ENCODE measurements at regions not wholly inside any gene's neighbourhood (a gene's known extent, or its start where the extent isn't known, plus 50 kb on each side); places are given as distances from the start of the nearest gene placed in this dataset.

- Histone ChIP-seq H3K4me2 (ENCODE audit: low read length) (no peak overlapping the region), H3F3A (ENCODE audit: control insufficient read depth, insufficient read depth) (no peaks in the 10 kb centered on the region), H3K4me3 (ENCODE audit: low read length) (no peak overlapping the region), H4K20me1 (ENCODE audit: control insufficient read depth, insufficient read depth, low read depth, low read length) (no peaks in the 10 kb centered on the region), H3K79me2 (ENCODE audit: control insufficient read depth, low read length) (no peaks in the 10 kb centered on the region), H3K9me2 (replicated peaks; ENCODE audit: control insufficient read depth, low read length) (no peaks in the 10 kb centered on the region), H3K27ac (ENCODE audit: low read depth, low read length) (no peak overlapping the region), H3K36me3 (ENCODE audit: control insufficient read depth, low read length) (no peaks in the 10 kb centered on the region), H3K27me3 (ENCODE audit: control insufficient read depth, low read length) (no peaks in the 10 kb centered on the region), H3K9me3 (ENCODE audit: control insufficient read depth, insufficient read depth, low read length) (no peaks in the 10 kb centered on the region), H3K4me1 (ENCODE audit: control insufficient read depth, low read length) (no peaks in the 10 kb centered on the region)
- TF ChIP-seq EZH2phosphoT487 (IDR thresholded peaks at IDR 0.05; ENCODE audit: borderline replicate concordance, low read length) (no peak), CTCF (IDR thresholded peaks at IDR 0.05; ENCODE audit: low read depth, low read length, poor library complexity, severe bottlenecking) (peak; percentile 57)
Observed at GRCh38 chr1:177355575-177355974, 184.8 kb downstream of the BRINP2 start.

GRCh38 chr1:177354247-177354646 lies 183.5 kb downstream of the BRINP2 start:
- no peaks in the 10 kb centered on the region for H3K79me2 ChIP-seq (ENCODE audit: control insufficient read depth, low read length)
- no peaks in the 10 kb centered on the region for H3F3A ChIP-seq (ENCODE audit: control insufficient read depth, insufficient read depth)
- H3K4me1 ChIP-seq (ENCODE audit: control insufficient read depth, low read length), result no peaks in the 10 kb centered on the region
- no peak for TF ChIP-seq EZH2phosphoT487 (IDR thresholded peaks at IDR 0.05; ENCODE audit: borderline replicate concordance, low read length)
- TF ChIP-seq CTCF (IDR thresholded peaks at IDR 0.05; ENCODE audit: low read depth, low read length, poor library complexity, severe bottlenecking), result no peak
- no peaks in the 10 kb centered on the region for H3K9me2 ChIP-seq (replicated peaks; ENCODE audit: control insufficient read depth, low read length)
- no peaks in the 10 kb centered on the region for H3K9me3 ChIP-seq (ENCODE audit: control insufficient read depth, insufficient read depth, low read length)
- H3K4me2 ChIP-seq (ENCODE audit: low read length), result no peak overlapping the region
- H3K4me3 ChIP-seq (ENCODE audit: low read length), result no peak overlapping the region
- H3K27me3 ChIP-seq (ENCODE audit: control insufficient read depth, low read length), result no peaks in the 10 kb centered on the region
- no peak overlapping the region for H3K27ac ChIP-seq (ENCODE audit: low read depth, low read length)
- no peaks in the 10 kb centered on the region for H4K20me1 ChIP-seq (ENCODE audit: control insufficient read depth, insufficient read depth, low read depth, low read length)
- H3K36me3 ChIP-seq (ENCODE audit: control insufficient read depth, low read length), result no peaks in the 10 kb centered on the region

- Histone ChIP-seq H3F3A (ENCODE audit: control insufficient read depth, insufficient read depth) (no peaks in the 10 kb centered on the region), H3K27me3 (ENCODE audit: control insufficient read depth, low read length) (no peaks in the 10 kb centered on the region), H3K4me2 (ENCODE audit: low read length) (no peak overlapping the region), H3K79me2 (ENCODE audit: control insufficient read depth, low read length) (no peaks in the 10 kb centered on the region), H3K9me3 (ENCODE audit: control insufficient read depth, insufficient read depth, low read length) (no peaks in the 10 kb centered on the region), H3K4me1 (ENCODE audit: control insufficient read depth, low read length) (no peaks in the 10 kb centered on the region), H3K36me3 (ENCODE audit: control insufficient read depth, low read length) (no peaks in the 10 kb centered on the region), H3K27ac (ENCODE audit: low read depth, low read length) (no peak overlapping the region), H4K20me1 (ENCODE audit: control insufficient read depth, insufficient read depth, low read depth, low read length) (no peaks in the 10 kb centered on the region), H3K4me3 (ENCODE audit: low read length) (no peak overlapping the region), H3K9me2 (replicated peaks; ENCODE audit: control insufficient read depth, low read length) (no peaks in the 10 kb centered on the region)
- TF ChIP-seq CTCF (IDR thresholded peaks at IDR 0.05; ENCODE audit: low read depth, low read length, poor library complexity, severe bottlenecking) (no peak), EZH2phosphoT487 (IDR thresholded peaks at IDR 0.05; ENCODE audit: borderline replicate concordance, low read length) (no peak)
Observed at GRCh38 chr1:177351361-177352108, 180.8 kb downstream of the BRINP2 start.

All from DOHH2 (cell line).